22Rv1 (cell line): ENCODE measurements at regions not wholly inside any gene's neighbourhood (a gene's known extent, or its start where the extent isn't known, plus 50 kb on each side); places are given as distances from the start of the nearest gene placed in this dataset.

Source experiments
- CTCF ChIP-seq: fragments of 450-650 bp; IDR thresholded peaks from 2 replicates; pipeline ENCODE4 v1.5.1; 2017; ENCODE audit warnings: mild to moderate bottlenecking
- ZFX ChIP-seq: fragments of 450-650 bp; IDR thresholded peaks from 2 replicates; pipeline ENCODE4 v1.6.1; 2017; ENCODE audit warnings: antibody characterized with exemption, borderline replicate concordance

GRCh38 chr5:14004598-14005394 lies 60.3 kb upstream of the DNAH5 start:
- no peak for TF ChIP-seq CTCF
- TF ChIP-seq ZFX: no peak
